Posterior cingulate gyrus (tissue), 11 donors: ENCODE measurements at regions not wholly inside any gene's neighbourhood (a gene's known extent, or its start where the extent isn't known, plus 50 kb on each side); places are given as distances from the start of the nearest gene placed in this dataset.
A peak's percentile ranks its signal among the peaks of the same experiment; 100 is the strongest.

Experiments used
- DNase-seq, 10 donors: peaks; one replicate each; pipeline versions ENCODE4 v3.0.0 to v3.0.0-alpha.2; 2020 to 2021; ENCODE audit warnings: mixed read lengths in 3 of 10
- intact Hi-C: fragments of 100-400 bp; cut with DNase I; formaldehyde crosslinking; loops from one replicate; pipeline ENCODE4 v1.15.1; 2023

DNA sequence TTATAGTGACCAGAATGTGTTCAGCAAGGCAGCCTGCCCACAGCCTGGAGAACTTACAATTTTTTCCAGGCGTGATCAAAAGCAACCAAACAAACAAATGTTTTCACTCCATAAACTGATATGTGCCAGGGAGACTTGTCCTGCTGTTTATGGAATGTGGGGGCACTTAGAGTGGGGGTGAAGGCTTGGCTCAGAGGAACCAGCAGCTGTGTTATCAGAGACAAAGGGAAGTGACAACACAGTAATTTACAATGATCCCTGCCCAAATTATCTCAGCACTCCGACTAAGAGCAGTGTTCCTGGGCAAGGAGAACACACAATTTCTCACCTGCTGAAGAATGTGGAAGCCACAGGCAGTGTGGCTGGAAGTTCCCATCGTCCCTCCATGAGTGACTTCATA lies 429.1 kb upstream of the IRX4 start:
- no peak for DNase-seq
- intact Hi-C loops: no loop called here

DNA sequence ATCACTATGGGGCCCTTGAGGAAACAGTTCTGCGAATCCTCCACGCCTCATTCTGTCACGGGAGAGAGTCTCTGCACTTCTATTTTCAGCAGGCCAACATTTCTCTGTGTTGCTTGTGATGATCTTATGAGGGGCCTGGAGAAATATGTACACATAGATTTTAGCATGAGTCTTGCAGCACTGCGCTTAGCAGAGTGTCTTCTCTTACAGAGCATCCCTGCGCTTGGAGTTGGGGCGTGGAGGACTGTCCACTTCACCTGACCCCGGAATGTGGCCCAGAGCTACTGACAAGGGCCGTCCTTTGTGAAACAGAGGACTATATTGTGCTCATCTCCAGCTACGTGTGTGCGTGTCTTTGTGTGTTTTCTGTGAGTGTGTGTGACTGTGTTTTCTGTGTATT lies 428.2 kb upstream of the IRX4 start:
- intact Hi-C loops: no loop called here
- DNase-seq: no peak

GRCh38 chr5:2307631-2308030 lies 424.9 kb upstream of the IRX4 start:
- intact Hi-C loops: no loop called here
- DNase-seq: no peak

DNA sequence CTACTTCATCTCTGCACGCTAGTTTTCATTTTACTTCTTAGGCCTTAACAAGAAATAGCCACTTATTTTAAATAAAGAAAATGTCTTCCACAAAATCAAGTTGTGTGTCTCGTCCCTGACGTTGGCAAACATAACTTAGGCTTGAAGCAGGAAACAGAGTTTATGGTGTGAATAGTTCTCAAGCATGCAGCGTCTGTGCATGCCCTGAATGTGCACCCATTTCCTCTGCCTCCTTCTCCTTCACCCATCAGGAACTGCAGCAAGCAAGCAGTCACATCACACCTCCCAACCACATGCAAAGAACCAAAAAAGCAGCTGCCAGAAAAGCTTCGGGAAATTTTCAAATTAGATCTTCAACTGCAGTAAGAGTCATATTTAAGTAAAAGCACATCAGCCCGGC lies 424.0 kb upstream of the IRX4 start:
- DNase-seq: no peak
- intact Hi-C loops: no loop called here

- intact Hi-C loops: no loop called here
- no peak for DNase-seq
Measured at GRCh38 chr5:2303431-2304100, 420.8 kb upstream of the IRX4 start.

GRCh38 chr5:2302169-2302568 lies 419.4 kb upstream of the IRX4 start:
- DNase-seq: no peak
- intact Hi-C loops: no loop called here

DNA sequence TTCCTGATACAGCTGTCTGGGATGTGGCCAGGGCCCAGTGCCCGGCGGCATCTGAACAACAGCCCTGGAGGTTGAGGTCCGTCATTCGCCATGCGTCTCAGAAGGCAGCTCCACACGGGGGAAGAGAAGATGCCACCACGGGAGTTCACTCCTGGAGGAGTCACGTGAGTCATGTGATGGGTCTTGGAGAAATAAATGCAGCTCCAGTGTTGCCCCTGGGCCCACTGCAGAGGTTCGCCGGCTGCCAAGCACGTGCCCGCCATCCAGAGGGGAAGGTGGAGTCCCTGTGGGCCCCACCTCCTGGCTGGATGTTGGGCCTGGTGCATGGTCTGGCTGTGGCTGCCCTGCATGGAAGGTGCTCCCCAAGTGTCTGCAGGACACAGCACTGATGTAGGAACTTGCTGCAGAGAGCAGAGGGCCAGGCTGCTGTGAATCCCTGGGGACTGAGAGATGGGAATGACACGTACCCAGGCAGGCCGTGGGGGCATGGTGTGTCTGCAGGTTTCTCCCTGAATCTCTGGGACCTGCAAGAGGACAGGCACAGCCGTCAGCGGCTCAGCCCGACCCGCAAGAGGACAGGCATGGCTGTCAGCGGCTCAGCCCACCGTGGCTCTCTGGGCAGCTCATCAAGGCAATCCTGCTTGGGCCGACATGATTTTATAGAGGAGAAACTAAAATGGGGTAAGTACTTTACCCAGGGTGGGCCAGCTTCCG lies 418.3 kb upstream of the IRX4 start:
- intact Hi-C loops: no loop called here
- DNase-seq: no peak

DNA sequence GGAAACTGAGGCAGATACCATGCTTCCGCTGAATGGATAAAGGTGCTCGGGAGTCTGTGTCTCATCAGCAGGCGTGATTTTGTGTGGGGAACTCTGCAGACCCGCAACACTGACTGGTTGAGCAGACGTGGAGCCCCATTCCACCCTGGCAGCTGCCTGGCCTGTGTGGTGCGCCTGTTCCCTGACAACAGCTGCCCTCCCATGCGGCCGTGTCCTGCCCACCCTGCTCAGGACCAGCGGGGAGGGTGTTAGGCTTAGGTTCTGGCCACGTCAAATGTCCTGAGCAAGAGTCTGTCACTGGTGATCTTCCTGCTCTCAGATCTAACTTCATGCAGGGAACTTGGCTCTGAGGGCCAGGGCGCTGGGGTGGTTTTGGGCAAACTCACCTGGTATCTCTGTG lies 417.7 kb upstream of the IRX4 start:
- no peak for DNase-seq
- intact Hi-C loops: no loop called here

DNA sequence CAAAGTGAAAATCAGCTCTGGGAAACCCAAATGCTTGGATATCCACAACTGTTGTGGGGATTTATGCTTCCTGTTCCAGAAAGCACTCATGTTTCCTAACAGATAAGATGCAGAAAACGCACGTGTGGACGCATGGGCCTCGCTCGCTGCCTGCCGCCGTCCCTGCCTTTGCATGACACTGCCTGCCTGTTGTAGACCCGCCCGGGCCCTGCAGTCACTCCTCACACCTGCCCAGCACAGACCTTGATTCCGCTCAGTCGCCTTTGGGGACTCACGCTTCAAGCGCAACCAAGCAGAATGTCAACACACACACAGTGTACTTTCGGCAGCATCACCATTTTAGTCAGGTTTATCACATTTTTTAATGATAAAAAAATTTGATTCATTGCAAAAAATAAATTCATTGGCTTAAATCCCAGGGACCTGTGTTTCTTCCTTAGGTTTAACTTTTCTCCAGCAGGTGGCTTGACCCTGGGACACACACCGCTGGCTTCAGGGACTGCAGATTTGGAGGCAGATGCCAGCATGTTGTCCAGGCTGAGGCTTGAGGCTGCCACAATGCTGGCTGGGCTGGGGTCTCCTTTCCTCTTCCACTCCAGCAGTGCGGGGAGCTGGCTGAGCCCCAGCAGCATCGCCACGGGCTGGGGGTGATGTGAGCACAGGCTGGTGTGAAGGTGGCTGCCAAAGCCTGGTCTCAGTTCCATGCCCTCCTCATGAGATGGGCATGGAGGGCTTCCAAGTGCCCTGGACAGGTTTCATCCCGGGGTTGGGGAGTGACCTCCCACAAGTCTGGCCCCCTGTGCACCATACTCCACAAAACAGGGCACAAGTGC lies 416.9 kb upstream of the IRX4 start:
- intact Hi-C loops: no loop called here
- no peak for DNase-seq

GRCh38 chr5:2298781-2299180 lies 416.1 kb upstream of the IRX4 start:
- DNase-seq: no peak
- intact Hi-C loops: no loop called here

- intact Hi-C loops: no loop called here
- DNase-seq: no peak
Measured at GRCh38 chr5:2297991-2298390, 415.3 kb upstream of the IRX4 start.

DNA sequence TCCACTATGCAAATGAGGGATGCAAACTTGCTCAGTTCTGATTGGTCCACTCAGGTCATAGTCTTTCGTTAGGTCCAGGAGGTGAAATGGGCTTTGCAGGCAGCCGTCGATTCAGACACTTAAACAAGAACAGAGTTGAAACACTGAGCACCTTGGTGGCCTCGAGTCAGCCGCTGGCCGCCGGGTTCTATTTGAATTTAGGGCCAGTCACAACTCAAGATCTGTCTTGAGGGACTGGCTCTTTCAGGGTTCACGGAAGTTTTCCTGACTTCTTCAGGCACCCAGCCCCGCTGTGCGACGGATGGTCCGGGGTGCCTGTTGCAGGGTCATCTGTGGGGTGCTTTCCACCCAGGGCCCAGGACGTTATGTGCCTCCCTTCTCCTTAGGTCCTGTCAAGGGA lies 412.8 kb upstream of the IRX4 start:
- no peak for DNase-seq
- intact Hi-C loops: no loop called here

DNA sequence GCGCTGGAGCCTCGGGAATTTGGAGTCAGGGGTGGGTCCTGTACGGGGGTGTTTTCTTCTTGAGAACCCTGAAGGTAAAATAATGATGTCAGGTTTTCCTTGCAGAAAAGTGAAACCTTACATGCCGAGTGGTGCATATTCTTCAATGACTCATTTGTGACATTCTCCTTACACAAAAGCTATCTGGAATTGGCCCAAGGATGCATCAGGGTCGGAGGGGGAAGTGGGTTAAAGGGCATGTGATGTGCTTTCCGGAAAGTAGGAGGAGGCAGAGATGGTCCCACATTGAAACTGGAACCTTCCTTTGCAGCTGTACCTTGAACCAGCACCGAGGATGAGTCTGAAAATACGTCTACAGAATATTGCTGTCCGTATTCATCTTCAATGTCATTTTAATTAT lies 411.2 kb upstream of the IRX4 start:
- intact Hi-C loops: no loop called here
- DNase-seq: no peak

GRCh38 chr5:2291146-2291840 lies 408.6 kb upstream of the IRX4 start:
- intact Hi-C loops: no loop called here
- DNase-seq: no peak

DNA sequence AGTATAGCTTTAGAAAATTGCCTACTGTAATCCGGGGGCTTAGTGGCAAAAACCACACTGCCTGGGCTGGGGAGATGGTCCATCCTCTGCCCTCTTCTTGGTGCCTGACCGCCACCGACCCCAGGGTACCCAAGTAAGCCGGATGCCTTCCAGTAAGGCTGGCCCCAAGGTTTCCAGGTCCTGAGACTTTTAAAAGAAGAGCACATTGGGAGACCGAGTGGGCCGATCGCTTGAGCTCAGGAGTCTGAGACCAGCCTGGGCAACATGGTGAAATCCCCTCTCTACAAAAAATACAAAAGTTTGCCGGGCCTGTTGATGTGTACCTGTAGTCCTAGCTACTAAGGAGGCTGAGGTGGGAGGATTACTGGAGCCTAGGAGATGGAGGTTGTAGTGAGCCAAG lies 406.7 kb upstream of the IRX4 start:
- intact Hi-C loops: no loop called here
- no peak for DNase-seq

DNA sequence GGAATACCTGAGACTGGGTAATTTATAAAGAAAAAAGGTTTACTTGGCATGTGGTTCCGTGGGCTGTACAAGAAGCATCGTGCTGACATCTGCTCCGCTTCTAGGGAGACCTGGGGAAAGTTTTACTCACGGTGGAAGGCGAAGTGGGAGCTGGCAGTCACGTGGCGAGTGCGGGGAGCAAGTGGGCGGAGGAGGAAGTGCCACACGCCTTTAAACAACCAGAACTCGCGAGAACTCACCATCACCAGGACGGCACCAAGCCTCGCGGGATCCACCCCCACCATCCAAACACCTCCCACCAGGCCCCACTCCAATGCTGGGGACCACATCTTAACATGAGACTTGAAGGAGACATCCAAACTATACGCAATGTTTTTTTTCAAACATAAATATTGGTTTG lies 406.2 kb upstream of the IRX4 start:
- intact Hi-C loops: no loop called here

DNA sequence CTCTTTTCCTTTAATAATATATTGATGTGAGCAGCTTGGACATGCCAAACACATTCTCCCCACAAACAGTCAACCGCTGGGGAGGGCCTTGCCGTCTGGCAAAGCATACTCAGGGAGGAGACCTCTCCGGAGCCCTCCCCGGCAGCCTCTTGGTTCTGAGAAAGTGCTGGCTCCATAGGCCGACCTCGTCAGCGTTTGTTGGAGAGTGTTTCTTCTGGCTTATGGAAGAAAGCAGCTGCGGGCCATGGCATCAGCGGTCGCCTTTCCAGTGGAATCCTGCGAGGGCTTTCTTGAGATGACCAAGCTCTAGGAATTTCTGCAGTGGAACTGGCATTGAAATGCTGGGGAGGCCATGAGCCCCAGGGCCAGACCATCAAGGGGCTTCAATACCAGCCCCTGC lies 405.7 kb upstream of the IRX4 start:
- DNase-seq: no peak
- intact Hi-C loops: no loop called here

More for the DNA sequence above, 406.2 kb upstream of the IRX4 start:
- no peak for DNase-seq

- no peak for DNase-seq
- intact Hi-C loops: no loop called here
Measured at GRCh38 chr5:2286250-2286649, 403.5 kb upstream of the IRX4 start.

- DNase-seq: peak in 1 of 10 donors; percentile 44
- intact Hi-C loops: no loop called here
Measured at GRCh38 chr5:2284678-2285077, 402.0 kb upstream of the IRX4 start.

GRCh38 chr5:2283481-2284045 lies 400.8 kb upstream of the IRX4 start:
- peak in 1 of 10 donors; percentile 64 for DNase-seq
- intact Hi-C loops: no loop called here

- intact Hi-C loops: no loop called here
- DNase-seq: no peak
Measured at GRCh38 chr5:2282893-2283292, 400.2 kb upstream of the IRX4 start.
